Activated naive CD4-positive, alpha-beta T cell treated with anti-CD3 and anti-CD28 coated beads, Interleukin-2, amount 50 U/mL, for 72 hours (primary cell): ENCODE measurements at regions not wholly inside any gene's neighbourhood (a gene's known extent, or its start where the extent isn't known, plus 50 kb on each side); places are given as distances from the start of the nearest gene placed in this dataset.

Experiments
- ATAC-seq, 2 donors: fragments of 150-1000 bp; cut with Tn5 transposase; 2 replicates each; pipeline ENCODE4 v1.10.0; 2021; ENCODE audit warnings: mild to moderate bottlenecking in 2 of 2, moderate library complexity in 2 of 2
- DNase-seq, 2 donors: peaks; one replicate each; pipeline ENCODE4 v3.0.0; 2021 to 2022; ENCODE audit warnings: low spot score in 2 of 2
- H3K27ac Mint-ChIP-seq, 2 donors: one replicate each; pipeline ENCODE4 v1.8.0; 2022; ENCODE audit warnings: mild to moderate bottlenecking in 2 of 2, mixed read lengths in 2 of 2
- H3K36me3 Mint-ChIP-seq, 2 donors: one replicate each; pipeline ENCODE4 v1.8.0; 2022; ENCODE audit warnings: mixed read lengths in 2 of 2
- H3K9me3 Mint-ChIP-seq, 2 donors: one replicate each; pipeline ENCODE4 v1.8.0; 2022; ENCODE audit warnings: mixed read lengths in 2 of 2

- ATAC-seq: no peak
- no peak for DNase-seq
- Mint-ChIP-seq H3K27ac (no peak overlapping the region), H3K9me3 (no peaks in the 10 kb centered on the region), H3K36me3 (no peaks in the 10 kb centered on the region)
Observed at GRCh38 chr2:239905884-239906654, 119.1 kb downstream of the NDUFA10 start.

GRCh38 chr2:239905306-239905705, 119.8 kb downstream of the NDUFA10 start:
- Mint-ChIP-seq H3K36me3 (no peaks in the 10 kb centered on the region), H3K9me3 (no peaks in the 10 kb centered on the region), H3K27ac (peak overlapping the region in 1 of 2 donors; percentile 65)
- ATAC-seq: no peak
- no peak for DNase-seq

GRCh38 chr2:239904496-239904895, 120.6 kb downstream of the NDUFA10 start:
- ATAC-seq: no peak
- H3K9me3 Mint-ChIP-seq: no peaks in the 10 kb centered on the region
- H3K36me3 Mint-ChIP-seq: no peaks in the 10 kb centered on the region
- H3K27ac Mint-ChIP-seq: peak overlapping the region in 1 of 2 donors; percentile 65
- DNase-seq: no peak

- H3K9me3 Mint-ChIP-seq: no peaks in the 10 kb centered on the region
- no peak overlapping the region for H3K27ac Mint-ChIP-seq
- no peaks in the 10 kb centered on the region for H3K36me3 Mint-ChIP-seq
- no peak for DNase-seq
- ATAC-seq: no peak
Observed at GRCh38 chr2:239903803-239904202, 121.3 kb downstream of the NDUFA10 start.

- DNase-seq: no peak
- Mint-ChIP-seq H3K36me3 (no peaks in the 10 kb centered on the region), H3K9me3 (no peaks in the 10 kb centered on the region), H3K27ac (no peak overlapping the region)
- no peak for ATAC-seq
Observed at GRCh38 chr2:239903210-239903609, 121.9 kb downstream of the NDUFA10 start.

GRCh38 chr2:239902749-239903201, 122.4 kb downstream of the NDUFA10 start:
- no peaks in the 10 kb centered on the region for H3K36me3 Mint-ChIP-seq
- ATAC-seq: no peak
- no peaks in the 10 kb centered on the region for H3K9me3 Mint-ChIP-seq

GRCh38 chr2:239898292-239898925, 126.7 kb downstream of the NDUFA10 start:
- no peak for ATAC-seq
- H3K27ac Mint-ChIP-seq: no peak overlapping the region

More at GRCh38 chr2:239902749-239903201, 122.4 kb downstream of the NDUFA10 start:
- H3K27ac Mint-ChIP-seq: no peak overlapping the region
- no peak for DNase-seq

GRCh38 chr2:239897596-239898235, 127.4 kb downstream of the NDUFA10 start:
- H3K36me3 Mint-ChIP-seq: no peaks in the 10 kb centered on the region
- H3K9me3 Mint-ChIP-seq: no peaks in the 10 kb centered on the region
- ATAC-seq (no peak), DNase-seq (no peak)
- H3K27ac Mint-ChIP-seq: no peak overlapping the region

More at GRCh38 chr2:239898292-239898925, 126.7 kb downstream of the NDUFA10 start:
- DNase-seq: no peak
- no peaks in the 10 kb centered on the region for H3K36me3 Mint-ChIP-seq
- no peaks in the 10 kb centered on the region for H3K9me3 Mint-ChIP-seq

- no peak for DNase-seq
- H3K9me3 Mint-ChIP-seq: no peaks in the 10 kb centered on the region
- H3K27ac Mint-ChIP-seq: no peak overlapping the region
- H3K36me3 Mint-ChIP-seq: no peaks in the 10 kb centered on the region
- ATAC-seq: no peak
Observed at GRCh38 chr2:239896075-239896474, 129.1 kb downstream of the NDUFA10 start.

- DNase-seq: no peak
- H3K9me3 Mint-ChIP-seq: no peaks in the 10 kb centered on the region
- no peak overlapping the region for H3K27ac Mint-ChIP-seq
- no peaks in the 10 kb centered on the region for H3K36me3 Mint-ChIP-seq
- no peak for ATAC-seq
Observed at GRCh38 chr2:239895669-239896068, 129.5 kb downstream of the NDUFA10 start.

GRCh38 chr2:239895116-239895515, 130.0 kb downstream of the NDUFA10 start:
- ATAC-seq (no peak), DNase-seq (peak in 1 of 2 donors; percentile 30)
- no peaks in the 10 kb centered on the region for H3K36me3 Mint-ChIP-seq
- no peaks in the 10 kb centered on the region for H3K9me3 Mint-ChIP-seq
- H3K27ac Mint-ChIP-seq: no peak overlapping the region

- H3K27ac Mint-ChIP-seq: no peak overlapping the region
- DNase-seq (peak in 1 of 2 donors; percentile 23), ATAC-seq (no peak)
- no peaks in the 10 kb centered on the region for H3K9me3 Mint-ChIP-seq
- no peaks in the 10 kb centered on the region for H3K36me3 Mint-ChIP-seq
Observed at GRCh38 chr2:239894276-239894675, 130.9 kb downstream of the NDUFA10 start.

- Mint-ChIP-seq H3K27ac (peak overlapping the region in 1 of 2 donors; percentile 42), H3K36me3 (no peaks in the 10 kb centered on the region), H3K9me3 (no peaks in the 10 kb centered on the region)
- DNase-seq: peak in 1 of 2 donors; percentile 20
- ATAC-seq: peak; percentile 43 to 70
Observed at GRCh38 chr2:239893236-239893515, 132.0 kb downstream of the NDUFA10 start.

- Mint-ChIP-seq H3K9me3 (no peaks in the 10 kb centered on the region), H3K36me3 (no peaks in the 10 kb centered on the region), H3K27ac (peak overlapping the region in 1 of 2 donors; percentile 42)
- DNase-seq (no peak), ATAC-seq (no peak)
Observed at GRCh38 chr2:239892441-239893235, 132.5 kb downstream of the NDUFA10 start.

- Mint-ChIP-seq H3K36me3 (no peaks in the 10 kb centered on the region), H3K9me3 (peaks cover 0 to 1% of the 10 kb centered on the region in 2 donors), H3K27ac (no peak overlapping the region)
- no peak for ATAC-seq
- no peak for DNase-seq
Observed at GRCh38 chr2:239891698-239892097, 133.4 kb downstream of the NDUFA10 start.

GRCh38 chr2:239890206-239890746, 134.9 kb downstream of the NDUFA10 start:
- DNase-seq: peak in 1 of 2 donors; percentile 14
- Mint-ChIP-seq H3K27ac (no peak overlapping the region), H3K9me3 (peaks cover 3 to 7% of the 10 kb centered on the region in 2 donors), H3K36me3 (peaks cover 0 to 5% of the 10 kb centered on the region in 2 donors)
- ATAC-seq: no peak
